ENCODE measurements at regions not wholly inside any gene's neighbourhood (a gene's known extent, or its start where the extent isn't known, plus 50 kb on each side); places are given as distances from the start of the nearest gene placed in this dataset.
"Not testable (repeated sequence)": the region's sequence is repeated elsewhere in the genome, so short reads cannot be mapped to it uniquely, and the experiment has no call there.

DNA sequence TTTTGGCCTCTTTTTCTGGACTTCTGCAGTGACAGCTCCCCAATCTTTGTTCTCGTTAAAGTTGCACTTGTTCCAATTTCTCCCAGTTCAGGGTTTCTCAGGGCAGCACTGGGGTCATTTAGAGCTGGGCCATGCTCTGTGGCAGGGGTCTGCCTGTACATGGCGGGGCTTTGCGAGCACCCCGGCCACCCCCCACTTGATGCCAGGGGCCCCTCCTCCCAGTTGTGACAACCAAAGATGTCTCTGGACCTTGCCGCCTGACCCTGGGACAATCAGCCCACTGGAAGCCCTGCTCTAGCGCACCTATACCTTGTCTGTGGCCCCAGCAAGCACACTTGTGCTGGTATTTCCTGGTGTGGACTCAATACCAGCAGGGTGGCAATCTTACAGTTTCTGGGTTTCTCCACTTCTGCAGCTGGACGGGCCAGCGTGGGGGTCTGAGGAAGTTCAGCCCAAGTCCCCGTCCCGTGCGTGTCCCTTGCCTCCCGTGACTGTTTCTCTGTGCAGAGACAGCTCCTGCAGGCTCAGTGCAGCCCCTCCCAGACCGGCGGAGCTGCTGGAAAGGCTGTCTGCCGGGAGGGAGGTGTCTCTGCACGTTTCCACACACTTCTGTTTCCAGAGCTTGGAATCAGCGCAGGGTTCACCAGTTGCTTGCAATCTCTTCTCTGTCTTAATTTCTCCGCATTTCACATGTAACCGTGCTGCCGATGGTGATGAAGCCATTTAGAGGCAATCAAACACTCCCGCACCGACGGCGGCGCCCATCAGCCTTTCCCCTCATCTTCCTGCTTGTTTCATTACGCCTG is 1328.9 kb downstream of the BRD1 start:
- H3K4me3 ChIP-seq (ENCODE audit: insufficient read depth, low read depth, low read length): no peak overlapping the region
- no peak for DNase-seq
- H3K27me3 ChIP-seq (ENCODE audit: control insufficient read depth, insufficient read depth, low read length): no peaks in the 10 kb centered on the region
- H3K36me3 ChIP-seq (replicated peaks; ENCODE audit: control insufficient read depth, insufficient read depth, low read length): no peaks in the 10 kb centered on the region

DNA sequence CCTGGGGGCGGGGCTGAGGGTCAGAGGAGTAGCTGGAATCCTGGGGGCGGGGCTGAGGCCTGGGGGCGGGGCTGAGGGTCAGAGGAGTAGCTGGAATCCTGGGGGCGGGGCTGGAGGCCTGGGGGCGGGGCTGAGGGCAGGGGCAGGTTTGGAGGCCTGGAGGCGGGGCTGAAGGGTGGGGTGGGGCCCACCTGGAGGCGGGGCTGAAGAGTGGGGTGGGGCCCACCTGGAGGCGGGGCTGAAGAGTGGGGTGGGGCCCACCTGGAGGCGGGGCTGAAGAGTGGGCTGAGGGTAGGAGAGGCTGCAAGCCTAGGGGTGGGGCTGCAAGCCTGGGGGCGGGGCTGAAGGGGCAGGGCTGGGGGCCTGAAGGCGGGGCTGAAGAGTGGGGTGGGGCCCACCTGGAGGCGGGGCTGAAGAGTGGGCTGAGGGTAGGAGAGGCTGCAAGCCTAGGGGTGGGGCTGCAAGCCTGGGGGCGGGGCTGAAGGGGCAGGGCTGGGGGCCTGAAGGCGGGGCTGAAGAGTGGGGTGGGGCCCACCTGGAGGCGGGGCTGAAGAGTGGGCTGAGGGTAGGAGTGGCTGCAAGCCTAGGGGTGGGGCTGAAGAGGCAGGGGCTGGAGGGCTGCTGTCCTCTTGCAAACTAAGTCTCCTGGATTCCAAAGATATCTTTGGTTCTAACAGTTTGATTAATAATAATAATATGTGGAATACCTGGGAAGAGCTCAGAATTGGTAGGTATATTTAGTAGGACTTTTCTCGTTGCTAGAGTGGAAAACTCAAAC is 1329.7 kb downstream of the BRD1 start:
- H3K36me3 ChIP-seq (replicated peaks; ENCODE audit: control insufficient read depth, insufficient read depth, low read length); H3K4me3 ChIP-seq (ENCODE audit: insufficient read depth, low read depth, low read length); H3K27me3 ChIP-seq (ENCODE audit: control insufficient read depth, insufficient read depth, low read length): not testable (repeated sequence)
- peak; percentile 80 for DNase-seq

- Histone ChIP-seq H3K36me3 (replicated peaks; ENCODE audit: control insufficient read depth, insufficient read depth, low read length) (no peaks in the 10 kb centered on the region), H3K4me3 (ENCODE audit: insufficient read depth, low read depth, low read length) (no peak overlapping the region), H3K27me3 (ENCODE audit: control insufficient read depth, insufficient read depth, low read length) (no peaks in the 10 kb centered on the region)
- peak; percentile 75 for DNase-seq
Observed at GRCh38 chr22:48496987-48497650, 1330.6 kb downstream of the BRD1 start.

DNA sequence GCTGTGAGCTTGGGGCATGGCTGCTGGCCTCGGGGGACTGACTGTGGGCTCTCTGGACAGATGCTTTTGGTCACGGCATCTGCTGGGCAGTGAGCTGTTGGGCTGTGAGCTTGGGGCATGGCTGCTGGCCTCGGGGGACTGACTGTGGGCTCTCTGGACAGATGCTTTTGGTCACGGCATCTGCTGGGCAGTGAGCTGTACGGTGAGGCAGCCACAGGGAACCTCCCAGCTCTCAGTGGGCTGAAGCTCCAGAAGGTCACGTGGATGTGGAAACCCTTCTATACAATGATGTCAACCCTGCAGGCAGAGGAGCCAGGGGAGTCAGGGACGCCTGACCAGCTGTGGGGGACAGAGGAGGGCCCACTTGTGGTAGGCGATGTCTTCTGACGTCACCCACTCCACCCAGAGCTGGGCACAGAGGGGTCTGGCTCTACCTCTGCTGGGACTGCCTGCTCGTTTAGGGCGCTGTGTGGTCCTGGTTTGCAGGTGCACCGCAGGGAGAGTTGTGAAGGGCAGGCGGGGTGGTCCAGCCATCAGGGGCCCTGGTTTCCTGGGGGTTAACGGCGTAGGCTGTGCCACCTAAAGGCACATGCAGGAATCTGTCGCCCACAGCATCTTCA is 1331.3 kb downstream of the BRD1 start:
- no peak for DNase-seq
- no peaks in the 10 kb centered on the region for H3K36me3 ChIP-seq (replicated peaks; ENCODE audit: control insufficient read depth, insufficient read depth, low read length)
- H3K4me3 ChIP-seq (ENCODE audit: insufficient read depth, low read depth, low read length): no peak overlapping the region
- peaks cover 3% of the 10 kb centered on the region for H3K27me3 ChIP-seq (ENCODE audit: control insufficient read depth, insufficient read depth, low read length)

GRCh38 chr22:48495751-48496080 is 1332.0 kb downstream of the BRD1 start:
- Histone ChIP-seq H3K4me3 (ENCODE audit: insufficient read depth, low read depth, low read length) (no peak overlapping the region), H3K27me3 (ENCODE audit: control insufficient read depth, insufficient read depth, low read length) (peaks cover 9% of the 10 kb centered on the region), H3K36me3 (replicated peaks; ENCODE audit: control insufficient read depth, insufficient read depth, low read length) (no peaks in the 10 kb centered on the region)
- DNase-seq: peak; percentile 13

- peak; percentile 37 for DNase-seq
- Histone ChIP-seq H3K4me3 (ENCODE audit: insufficient read depth, low read depth, low read length) (no peak overlapping the region), H3K36me3 (replicated peaks; ENCODE audit: control insufficient read depth, insufficient read depth, low read length) (no peaks in the 10 kb centered on the region), H3K27me3 (ENCODE audit: control insufficient read depth, insufficient read depth, low read length) (peaks cover 14% of the 10 kb centered on the region)
Observed at GRCh38 chr22:48494968-48495750, 1332.5 kb downstream of the BRD1 start.

GRCh38 chr22:48494256-48494967 is 1333.3 kb downstream of the BRD1 start:
- Histone ChIP-seq H3K4me3 (ENCODE audit: insufficient read depth, low read depth, low read length) (no peak overlapping the region), H3K27me3 (ENCODE audit: control insufficient read depth, insufficient read depth, low read length) (peaks cover 16% of the 10 kb centered on the region), H3K36me3 (replicated peaks; ENCODE audit: control insufficient read depth, insufficient read depth, low read length) (no peaks in the 10 kb centered on the region)
- DNase-seq: peak; percentile 24

- DNase-seq: peak; percentile 23
- H3K4me3 ChIP-seq (ENCODE audit: insufficient read depth, low read depth, low read length): no peak overlapping the region
- H3K27me3 ChIP-seq (ENCODE audit: control insufficient read depth, insufficient read depth, low read length): peaks cover 17% of the 10 kb centered on the region
- no peaks in the 10 kb centered on the region for H3K36me3 ChIP-seq (replicated peaks; ENCODE audit: control insufficient read depth, insufficient read depth, low read length)
Observed at GRCh38 chr22:48493733-48494132, 1333.9 kb downstream of the BRD1 start.

DNA sequence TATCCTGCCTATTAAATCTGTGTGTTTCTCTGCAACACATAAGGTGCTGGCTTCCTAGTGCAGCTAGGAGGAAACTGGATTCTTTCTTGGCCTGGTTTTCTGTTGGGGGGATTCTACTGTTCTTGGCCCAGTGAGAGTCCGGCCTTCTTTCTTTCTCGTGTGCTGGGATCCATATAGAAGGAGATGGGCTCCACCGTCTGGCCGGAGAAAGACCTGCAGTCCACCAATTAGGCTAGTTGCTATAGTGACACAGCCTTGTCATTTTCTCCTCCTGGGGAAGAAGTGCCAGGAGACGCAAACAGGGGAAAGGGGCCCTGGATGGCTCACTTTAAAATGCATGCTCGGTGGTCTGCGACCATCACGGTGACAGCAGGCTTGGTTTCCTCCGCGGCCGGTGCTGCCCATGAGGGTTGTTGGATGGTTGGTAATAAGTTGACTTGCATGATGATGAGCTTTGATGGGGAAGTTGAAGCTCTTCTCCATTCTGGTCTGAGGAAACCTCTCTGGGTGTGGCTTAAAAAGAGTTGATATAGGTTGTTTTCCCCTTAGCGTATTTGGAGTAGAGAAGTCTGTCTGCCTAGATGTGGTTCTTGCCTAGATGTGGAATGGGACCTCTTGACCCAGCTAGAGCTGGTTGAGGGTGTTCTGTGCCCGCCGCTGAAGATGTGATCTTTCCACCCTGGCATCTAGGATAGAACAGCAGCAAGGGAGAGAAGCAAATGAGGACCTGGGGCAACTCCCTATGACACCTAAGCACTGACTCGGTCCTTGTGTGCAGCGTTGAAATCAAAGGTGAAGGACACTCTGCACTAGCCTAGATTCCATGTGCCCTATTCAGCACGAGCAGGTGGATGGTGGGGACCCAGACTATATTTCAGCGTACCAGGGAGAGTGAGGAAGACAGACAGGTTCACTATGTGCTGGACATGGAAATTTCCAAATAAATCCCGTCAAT is 1335.0 kb downstream of the BRD1 start:
- peaks cover 20% of the 10 kb centered on the region for H3K27me3 ChIP-seq (ENCODE audit: control insufficient read depth, insufficient read depth, low read length)
- DNase-seq: peak; percentile 92
- H3K4me3 ChIP-seq (ENCODE audit: insufficient read depth, low read depth, low read length): no peak overlapping the region
- no peaks in the 10 kb centered on the region for H3K36me3 ChIP-seq (replicated peaks; ENCODE audit: control insufficient read depth, insufficient read depth, low read length)

DNA sequence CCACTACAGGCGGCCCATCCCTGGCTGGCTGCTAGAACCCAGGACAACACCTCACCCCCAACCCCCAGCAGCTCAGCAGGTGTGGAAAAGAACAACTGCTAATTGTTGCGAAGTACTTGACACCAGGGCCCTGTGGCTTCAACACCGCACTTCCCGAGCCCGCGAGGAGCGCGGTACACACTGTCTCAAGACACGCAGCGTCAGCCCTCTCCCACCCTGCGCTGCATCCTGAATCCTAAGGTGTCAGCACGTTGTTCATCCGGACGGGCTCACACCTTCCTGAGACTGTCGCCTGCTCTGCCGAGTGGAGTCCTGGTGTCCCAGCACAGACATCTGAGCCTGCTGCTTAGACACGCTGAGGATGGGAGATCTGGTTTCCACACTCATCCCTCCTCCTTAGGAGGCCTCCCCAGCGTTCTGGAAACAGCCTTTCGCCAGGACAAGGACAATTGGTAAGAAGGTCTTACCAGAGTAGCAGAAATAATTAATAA is 1336.2 kb downstream of the BRD1 start:
- peak overlapping the region; percentile 60 for H3K4me3 ChIP-seq (ENCODE audit: insufficient read depth, low read depth, low read length)
- peak; percentile 75 for DNase-seq
- H3K27me3 ChIP-seq (ENCODE audit: control insufficient read depth, insufficient read depth, low read length): peaks cover 20% of the 10 kb centered on the region
- no peaks in the 10 kb centered on the region for H3K36me3 ChIP-seq (replicated peaks; ENCODE audit: control insufficient read depth, insufficient read depth, low read length)

DNA sequence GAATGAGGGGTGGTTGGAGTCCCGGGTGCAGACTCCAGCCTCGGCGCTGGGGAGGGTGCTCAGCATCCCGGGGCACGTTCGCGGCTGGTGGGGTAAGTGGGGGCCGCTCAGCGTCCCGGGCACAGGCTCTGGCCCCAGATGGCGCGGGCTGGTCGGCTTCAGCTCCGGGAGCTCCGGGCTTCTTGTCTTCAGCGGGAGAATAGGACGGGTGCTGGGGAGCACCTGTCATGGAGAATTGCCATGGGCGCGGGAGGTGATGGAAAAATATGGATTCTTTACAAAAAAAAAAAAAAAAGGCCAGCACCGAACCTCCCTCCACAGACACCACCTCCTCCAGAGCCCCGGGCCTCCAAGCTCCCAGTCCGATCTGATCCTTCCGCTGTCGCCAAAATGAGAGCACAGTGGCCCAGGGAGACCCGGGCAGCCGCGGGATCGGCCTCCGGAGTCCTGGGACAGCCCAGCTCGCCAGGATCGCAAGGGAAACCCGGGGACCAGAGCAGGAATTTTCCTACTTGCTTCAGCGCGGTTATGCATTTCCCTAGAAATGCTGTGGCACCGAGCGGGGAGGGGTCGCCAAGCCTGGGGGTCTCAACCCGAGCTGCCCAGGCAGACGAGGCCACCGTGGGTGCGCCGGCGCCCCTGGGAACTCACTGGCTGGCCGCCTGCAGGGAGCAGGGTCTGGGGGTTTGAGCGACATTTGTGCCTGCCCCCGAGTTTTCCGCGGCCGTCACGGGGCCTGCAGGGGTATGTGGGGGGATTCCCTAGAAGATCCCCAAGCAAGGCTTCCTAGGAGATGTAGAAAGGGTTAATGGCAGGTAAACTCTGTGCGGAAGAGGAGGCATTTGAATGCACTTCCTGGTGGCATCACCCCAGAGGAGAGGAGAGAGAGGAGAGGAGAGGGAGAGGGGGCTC is 1336.9 kb downstream of the BRD1 start:
- Histone ChIP-seq H3K4me3 (ENCODE audit: insufficient read depth, low read depth, low read length) (peak overlapping the region; percentile 60), H3K36me3 (replicated peaks; ENCODE audit: control insufficient read depth, insufficient read depth, low read length) (no peaks in the 10 kb centered on the region), H3K27me3 (ENCODE audit: control insufficient read depth, insufficient read depth, low read length) (peaks cover 20% of the 10 kb centered on the region)
- peak; percentile 78 for DNase-seq

Measured in H7 (cell line).